GM19452 (cell line): ENCODE measurements at regions not wholly inside any gene's neighbourhood (a gene's known extent, or its start where the extent isn't known, plus 50 kb on each side); places are given as distances from the start of the nearest gene placed in this dataset.
"Not testable (repeated sequence)": the region's sequence is repeated elsewhere in the genome, so short reads cannot be mapped to it uniquely, and the experiment has no call there.

Experiments
- ATAC-seq: cut with Tn5 transposase; IDR thresholded peaks from one replicate; pipeline ENCODE4 v1.9.1; 2021; ENCODE audit not compliant: unreplicated experiment

GRCh38 chr12:97977870-97978405 is 515.3 kb downstream of the RMST start:
- no peak for ATAC-seq

DNA sequence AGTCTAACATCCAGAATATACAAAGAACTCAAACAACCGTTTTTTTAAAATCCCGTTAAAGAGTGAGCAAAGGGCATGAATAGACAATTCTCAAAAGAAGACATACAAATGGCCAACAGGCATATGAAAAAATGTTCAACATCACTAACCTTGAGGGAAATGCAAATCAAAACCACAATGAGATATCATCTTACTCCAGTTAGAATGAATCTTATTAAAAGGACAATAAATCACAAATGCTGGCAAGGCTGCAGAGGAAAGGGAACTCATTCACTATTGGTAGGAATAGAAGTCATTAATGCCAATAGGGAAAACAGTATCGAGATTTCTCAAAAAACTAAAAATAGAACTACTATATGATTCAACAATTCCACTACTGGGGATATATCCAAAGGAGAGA is 520.1 kb downstream of the RMST start:
- no peak for ATAC-seq

GRCh38 chr12:97983796-97984195 is 521.2 kb downstream of the RMST start:
- no peak for ATAC-seq

DNA sequence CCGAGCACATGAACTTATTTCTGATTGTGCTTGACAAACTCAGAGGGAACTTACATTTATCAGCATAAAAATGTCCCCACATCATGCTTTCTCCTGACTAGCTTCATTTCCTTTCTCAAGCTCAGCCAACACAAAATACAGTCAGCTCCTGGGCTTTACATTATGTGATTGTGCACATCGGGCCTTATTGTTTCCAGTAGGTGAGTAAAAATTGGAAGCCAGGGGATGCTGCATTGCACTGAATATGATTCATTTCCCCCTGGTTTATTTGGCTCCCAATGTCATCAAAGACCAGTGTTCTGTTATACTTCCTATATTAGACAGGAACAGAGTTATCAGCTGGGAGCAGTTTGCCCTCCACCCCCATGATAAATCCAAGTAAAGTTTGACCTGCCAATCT is 521.8 kb downstream of the RMST start:
- no peak for ATAC-seq

GRCh38 chr12:97984974-97985580 is 522.5 kb downstream of the RMST start:
- no peak for ATAC-seq

- ATAC-seq, result no peak
These were observed 523.2 kb downstream of the RMST start for GRCh38 chr12:97985834-97986233.

DNA sequence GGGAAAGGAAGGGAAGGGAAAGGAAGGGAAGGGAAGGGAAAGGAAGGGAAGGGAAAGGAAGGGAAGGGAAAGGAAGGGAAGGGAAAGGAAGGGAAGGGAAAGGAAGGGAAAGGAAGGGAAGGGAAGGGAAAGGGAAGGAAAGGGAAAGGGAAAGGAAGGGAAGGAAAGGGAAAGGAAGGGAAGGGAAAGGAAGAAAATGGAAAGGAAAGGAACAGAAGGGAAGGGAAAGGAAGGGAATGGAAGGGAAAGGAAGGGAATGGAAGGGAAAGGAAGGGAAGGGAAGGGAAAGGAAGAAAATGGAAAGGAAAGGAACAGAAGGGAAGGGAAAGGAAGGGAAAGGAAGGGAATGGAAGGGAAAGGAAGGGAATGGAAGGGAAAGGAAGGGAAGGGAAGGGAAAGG is 526.0 kb downstream of the RMST start:
- ATAC-seq, result not testable (repeated sequence)

- ATAC-seq, result no peak
These were observed 525.9 kb upstream of the TMPO start for GRCh38 chr12:97989366-97989940.

- no peak for ATAC-seq
These were observed 520.5 kb upstream of the TMPO start for GRCh38 chr12:97994746-97995484.

GRCh38 chr12:97995559-97995958 is 519.8 kb upstream of the TMPO start:
- no peak for ATAC-seq

DNA sequence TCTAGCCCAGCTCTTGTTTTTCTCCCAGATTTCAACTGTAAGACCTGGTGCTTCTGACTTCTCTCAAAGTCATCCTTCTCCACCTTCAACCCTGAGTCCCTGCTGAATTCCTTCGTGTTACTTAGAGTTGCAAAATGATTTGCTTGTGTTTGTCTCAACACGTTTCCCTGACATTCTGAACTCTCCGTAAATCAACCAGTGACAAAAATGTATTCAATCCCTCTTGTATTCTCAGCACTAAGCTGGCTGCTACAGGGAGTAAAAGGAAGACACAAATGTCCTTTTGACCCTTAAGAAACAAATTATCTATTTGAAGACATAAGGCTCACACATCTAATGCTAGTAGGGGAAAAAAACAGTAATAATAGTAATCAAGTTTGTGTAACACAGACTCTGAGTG is 514.0 kb upstream of the TMPO start:
- ATAC-seq, result no peak

GRCh38 chr12:98002887-98003493 is 512.4 kb upstream of the TMPO start:
- ATAC-seq, result no peak

DNA sequence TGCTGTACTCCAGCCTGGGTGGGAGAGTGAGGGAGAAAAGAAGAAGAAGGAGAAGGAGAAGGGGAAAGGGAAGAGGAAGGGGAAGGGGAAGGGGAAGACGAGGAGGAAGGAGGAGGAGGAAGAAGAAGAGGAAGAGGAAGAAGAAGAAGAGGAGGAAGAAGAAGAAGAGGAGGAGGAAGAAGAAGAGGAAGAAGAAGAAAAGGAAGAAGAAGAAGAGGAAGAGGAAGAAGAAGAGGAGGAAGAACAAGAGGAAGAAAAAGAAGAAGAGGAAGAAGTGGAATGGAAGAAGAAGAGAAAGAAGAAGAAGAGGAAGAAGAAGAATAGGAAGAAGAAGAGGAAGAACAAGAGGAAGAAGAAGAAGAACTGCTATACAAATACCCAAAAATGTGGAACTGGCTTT is 507.4 kb upstream of the TMPO start:
- no peak for ATAC-seq

- no peak for ATAC-seq
These were observed 501.8 kb upstream of the TMPO start for GRCh38 chr12:98013560-98013959.

GRCh38 chr12:98018836-98019235 is 496.6 kb upstream of the TMPO start:
- no peak for ATAC-seq

DNA sequence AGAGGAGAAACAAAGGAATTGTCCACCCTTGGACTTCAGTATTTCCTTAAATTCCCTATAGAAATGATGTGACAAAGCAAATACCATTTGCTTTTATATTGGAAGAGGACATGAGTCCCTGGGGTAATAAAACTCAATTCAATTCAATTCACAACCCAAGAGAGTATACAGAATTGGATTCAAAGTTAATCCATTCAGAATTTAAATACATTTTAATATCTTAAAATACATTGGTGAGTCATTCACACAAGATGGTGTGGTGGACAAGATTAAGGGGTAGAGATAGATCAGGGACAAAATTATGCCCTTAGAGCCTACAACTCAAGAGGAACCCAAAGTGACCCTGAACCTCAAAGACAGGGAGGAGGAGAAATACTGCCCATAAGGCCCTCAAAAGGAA is 495.0 kb upstream of the TMPO start:
- ATAC-seq, result no peak

DNA sequence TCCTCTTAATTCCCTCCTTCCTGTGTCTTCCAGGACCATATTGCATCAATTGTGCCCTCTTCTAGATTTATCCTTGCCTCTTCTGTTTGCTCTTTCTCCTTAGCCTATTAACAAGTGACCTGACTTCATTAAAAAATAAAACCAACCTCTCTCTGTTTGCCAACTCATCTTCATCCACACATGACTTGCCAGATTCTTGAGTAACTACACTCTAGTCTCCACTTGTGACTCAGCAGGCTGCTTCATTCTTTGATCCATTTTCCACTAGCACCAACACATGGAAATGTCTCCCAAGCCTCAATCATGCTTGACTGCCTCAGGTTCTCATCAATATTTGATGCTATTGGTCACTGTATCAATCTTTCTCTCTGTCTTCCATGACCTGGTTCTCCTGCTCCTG is 492.4 kb upstream of the TMPO start:
- ATAC-seq, result no peak

- ATAC-seq, result no peak
These were observed 477.8 kb upstream of the TMPO start for GRCh38 chr12:98037401-98038140.

DNA sequence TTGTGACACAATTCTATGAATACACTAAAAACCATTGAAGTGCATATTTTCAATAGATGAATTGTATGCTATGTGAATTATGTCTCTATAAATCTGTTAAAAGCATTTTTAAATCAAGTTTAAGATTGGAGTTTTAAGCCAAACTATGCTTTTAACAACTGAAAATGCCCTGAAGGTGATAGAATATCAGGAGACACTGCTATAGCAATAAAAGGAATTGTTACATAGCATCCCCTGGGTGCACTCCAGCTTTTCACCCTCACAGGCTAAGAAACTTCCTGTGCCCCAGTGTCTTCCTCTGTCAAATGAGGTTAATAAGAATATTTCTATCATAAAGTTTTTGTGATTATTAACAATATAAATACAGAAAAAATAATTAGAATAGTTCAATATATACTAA is 472.7 kb upstream of the TMPO start:
- ATAC-seq, result no peak

GRCh38 chr12:98045395-98045794 is 470.0 kb upstream of the TMPO start:
- no peak for ATAC-seq

DNA sequence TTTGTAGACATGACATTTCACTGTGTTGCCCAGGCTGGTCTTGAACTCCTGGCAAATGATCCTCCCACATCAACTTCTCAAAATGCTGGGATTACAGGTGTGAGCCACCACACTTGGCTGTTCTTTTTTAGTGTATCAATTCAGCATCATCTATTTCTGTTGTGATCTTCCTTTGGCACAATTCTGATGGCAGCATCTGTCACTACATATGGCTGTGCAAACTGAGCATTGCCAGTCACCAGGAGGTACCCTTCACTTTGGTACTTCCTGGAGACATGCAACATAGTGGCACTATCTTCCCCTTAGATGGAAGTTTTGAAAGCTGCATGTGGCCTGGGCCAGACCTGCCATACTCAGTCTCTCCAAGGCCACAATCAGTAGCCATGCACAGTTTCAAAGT is 467.1 kb upstream of the TMPO start:
- ATAC-seq, result no peak
